Vagina (tissue), 2 donors: ENCODE measurements at regions not wholly inside any gene's neighbourhood (a gene's known extent, or its start where the extent isn't known, plus 50 kb on each side); places are given as distances from the start of the nearest gene placed in this dataset.

Experiments
- DNase-seq, 2 donors: peaks; one replicate each; pipeline ENCODE4 v3.0.0-alpha.2; 2017; ENCODE audit errors: extremely low spot score in 2 of 2
- H3K27ac ChIP-seq: fragments of 200-600 bp; sonication (generic); one replicate; pipeline ENCODE4 v1.5.1; 2019
- H3K27me3 ChIP-seq: fragments of 200-600 bp; sonication (generic); one replicate; pipeline ENCODE4 v1.5.1; 2019
- H3K36me3 ChIP-seq, 2 donors: fragments of 200-600 bp; sonication (generic); one replicate each; pipeline ENCODE4 v1.5.1; 2017 to 2019
- H3K4me1 ChIP-seq: fragments of 200-600 bp; sonication (generic); one replicate; pipeline ENCODE4 v1.5.1; 2019
- H3K4me3 ChIP-seq, 2 donors: fragments of 200-600 bp; sonication (generic); 1 replicate in 1 of 2; 2 replicates in 1 of 2; pipeline ENCODE4 v1.5.1; 2016 to 2019
- H3K9me3 ChIP-seq: fragments of 200-600 bp; sonication (generic); one replicate; pipeline ENCODE4 v1.5.1; 2019
- POLR2A ChIP-seq, 2 donors: fragments of 450-650 bp; IDR thresholded peaks; one replicate each; pipeline ENCODE4 v1.6.1; 2017; ENCODE audit warnings: antibody characterized with exemption in 2 of 2, mild to moderate bottlenecking in 2 of 2, moderate library complexity in 2 of 2
- POLR2AphosphoS5 ChIP-seq, 2 donors: sonication (generic); formaldehyde crosslinking; IDR thresholded peaks; one replicate each; pipeline ENCODE4 v1.9.0; 2017; ENCODE audit warnings: antibody characterized with exemption in 2 of 2, mild to moderate bottlenecking in 2 of 2, low read depth in 1 of 2; ENCODE audit not compliant: insufficient read depth in 1 of 2
- intact Hi-C: fragments of 100-400 bp; cut with DNase I; formaldehyde crosslinking; loops from one replicate; pipeline ENCODE4 v1.15.1; 2023
- TF ChIP-seq, protein P1 (sequence below), 3 experiments: fragments of 450-650 bp in 2 of 3; fragments of 200-600 bp in 1 of 3; sonication (generic) in 1 of 3; IDR thresholded peaks; one replicate each; pipeline ENCODE4 v1.5.1; 2017 to 2019; ENCODE audit warnings: antibody characterized with exemption in 3 of 3, mild to moderate bottlenecking in 2 of 3, moderate library complexity in 2 of 3

GRCh38 chr2:72031346-72032110 lies 116.1 kb downstream of the CYP26B1 start:
- no peaks in the 10 kb centered on the region for H3K4me1 ChIP-seq
- DNase-seq = peak in 1 of 2 donors; percentile 67
- H3K4me3 ChIP-seq = no peak overlapping the region
- no peaks in the 10 kb centered on the region for H3K27me3 ChIP-seq
- intact Hi-C loops = no loop called here
- no peaks in the 10 kb centered on the region for H3K9me3 ChIP-seq
- H3K36me3 ChIP-seq = no peaks in the 10 kb centered on the region
- no peak overlapping the region for H3K27ac ChIP-seq
- TF ChIP-seq, protein P1, sequence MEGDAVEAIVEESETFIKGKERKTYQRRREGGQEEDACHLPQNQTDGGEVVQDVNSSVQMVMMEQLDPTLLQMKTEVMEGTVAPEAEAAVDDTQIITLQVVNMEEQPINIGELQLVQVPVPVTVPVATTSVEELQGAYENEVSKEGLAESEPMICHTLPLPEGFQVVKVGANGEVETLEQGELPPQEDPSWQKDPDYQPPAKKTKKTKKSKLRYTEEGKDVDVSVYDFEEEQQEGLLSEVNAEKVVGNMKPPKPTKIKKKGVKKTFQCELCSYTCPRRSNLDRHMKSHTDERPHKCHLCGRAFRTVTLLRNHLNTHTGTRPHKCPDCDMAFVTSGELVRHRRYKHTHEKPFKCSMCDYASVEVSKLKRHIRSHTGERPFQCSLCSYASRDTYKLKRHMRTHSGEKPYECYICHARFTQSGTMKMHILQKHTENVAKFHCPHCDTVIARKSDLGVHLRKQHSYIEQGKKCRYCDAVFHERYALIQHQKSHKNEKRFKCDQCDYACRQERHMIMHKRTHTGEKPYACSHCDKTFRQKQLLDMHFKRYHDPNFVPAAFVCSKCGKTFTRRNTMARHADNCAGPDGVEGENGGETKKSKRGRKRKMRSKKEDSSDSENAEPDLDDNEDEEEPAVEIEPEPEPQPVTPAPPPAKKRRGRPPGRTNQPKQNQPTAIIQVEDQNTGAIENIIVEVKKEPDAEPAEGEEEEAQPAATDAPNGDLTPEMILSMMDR (IDR thresholded peaks at IDR 0.05) = no peak
- TF ChIP-seq POLR2AphosphoS5 (IDR thresholded peaks at IDR 0.05; ENCODE audit: insufficient read depth in 1 of 2, low read depth in 1 of 2) (no peak), POLR2A (IDR thresholded peaks at IDR 0.05) (no peak)

DNA sequence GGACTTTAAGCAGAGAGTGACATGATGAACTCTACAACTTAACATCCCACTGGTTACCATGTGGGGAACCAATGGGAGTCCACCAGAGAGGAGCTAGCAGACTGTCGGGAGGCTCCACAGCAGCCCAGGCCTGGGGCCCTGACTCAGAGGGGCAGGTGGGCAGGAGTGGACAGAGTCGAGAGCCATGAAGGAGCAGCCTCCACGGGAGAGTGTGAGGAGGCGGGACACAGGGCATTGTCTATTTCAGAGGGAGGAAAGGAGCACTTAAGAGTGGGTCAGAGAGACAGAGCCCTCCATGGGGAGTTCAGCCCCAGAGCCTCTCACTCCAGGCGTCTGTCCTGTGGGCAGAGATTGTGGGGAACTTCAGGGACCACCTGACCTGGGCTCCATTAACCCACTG lies 118.7 kb downstream of the CYP26B1 start:
- no peak overlapping the region for H3K4me3 ChIP-seq
- no peaks in the 10 kb centered on the region for H3K36me3 ChIP-seq
- H3K4me1 ChIP-seq = no peaks in the 10 kb centered on the region
- no peaks in the 10 kb centered on the region for H3K9me3 ChIP-seq
- no peak overlapping the region for H3K27ac ChIP-seq
- H3K27me3 ChIP-seq = no peaks in the 10 kb centered on the region
- peak in 1 of 2 donors; percentile 56 for DNase-seq
- TF ChIP-seq, protein P1 (IDR thresholded peaks at IDR 0.05) = no peak
- no peak for TF ChIP-seq POLR2A (IDR thresholded peaks at IDR 0.05)
- TF ChIP-seq POLR2AphosphoS5 (IDR thresholded peaks at IDR 0.05; ENCODE audit: insufficient read depth in 1 of 2, low read depth in 1 of 2) = no peak
- intact Hi-C loops = no loop called here

- peak in 1 of 2 donors; percentile 67 for DNase-seq
- Histone ChIP-seq H3K9me3 (no peaks in the 10 kb centered on the region), H3K36me3 (no peaks in the 10 kb centered on the region), H3K27me3 (no peaks in the 10 kb centered on the region), H3K4me1 (no peaks in the 10 kb centered on the region), H3K27ac (no peak overlapping the region), H3K4me3 (no peak overlapping the region)
- TF ChIP-seq POLR2AphosphoS5 (IDR thresholded peaks at IDR 0.05; ENCODE audit: insufficient read depth in 1 of 2, low read depth in 1 of 2) (no peak), POLR2A (IDR thresholded peaks at IDR 0.05) (no peak)
- TF ChIP-seq, protein P1 (IDR thresholded peaks at IDR 0.05) = no peak
- intact Hi-C loops = no loop called here
Measured at GRCh38 chr2:72028351-72028995, 119.2 kb downstream of the CYP26B1 start.

DNA sequence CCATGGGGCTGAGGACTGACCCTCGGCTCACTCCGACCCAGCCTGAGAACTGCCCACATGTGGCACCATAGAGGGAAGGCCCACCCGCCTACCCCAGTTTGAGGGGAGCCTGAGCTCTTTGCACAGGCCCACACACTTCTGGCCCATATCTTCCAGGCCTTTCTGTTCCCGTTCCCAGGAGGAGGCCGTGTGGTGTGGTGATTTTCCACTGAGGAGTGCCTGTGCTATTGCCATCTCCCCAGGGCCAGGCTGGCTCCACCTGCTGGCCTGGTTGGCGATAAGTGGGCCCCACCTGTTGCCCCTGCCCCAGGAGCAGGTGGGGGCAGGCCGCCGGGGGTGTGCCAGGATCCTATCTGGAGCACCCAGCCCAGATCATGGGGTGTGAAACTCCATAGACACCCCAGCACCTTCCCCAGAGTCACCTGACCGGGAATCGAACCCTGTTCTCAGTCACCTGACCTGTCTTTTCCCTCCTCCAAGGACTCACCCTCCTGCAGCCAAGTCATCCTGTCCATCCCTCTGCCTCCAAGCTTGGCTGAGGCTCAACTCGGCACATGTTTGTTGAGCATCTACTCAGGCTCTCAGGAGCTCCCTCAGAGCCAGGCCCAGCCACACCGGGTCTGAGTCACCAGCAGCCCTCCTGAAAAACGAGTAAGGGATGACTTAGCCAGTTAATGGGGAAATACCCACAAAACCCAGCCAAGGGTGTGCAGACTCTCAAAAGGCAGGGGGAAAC lies 120.1 kb downstream of the CYP26B1 start:
- Histone ChIP-seq H3K4me1 (no peaks in the 10 kb centered on the region), H3K36me3 (no peaks in the 10 kb centered on the region), H3K27me3 (no peaks in the 10 kb centered on the region), H3K9me3 (no peaks in the 10 kb centered on the region), H3K27ac (no peak overlapping the region), H3K4me3 (no peak overlapping the region)
- peak; percentile 80 to 85 for DNase-seq
- TF ChIP-seq POLR2AphosphoS5 (IDR thresholded peaks at IDR 0.05; ENCODE audit: insufficient read depth in 1 of 2, low read depth in 1 of 2) (no peak), POLR2A (IDR thresholded peaks at IDR 0.05) (no peak)
- TF ChIP-seq, protein P1 (IDR thresholded peaks at IDR 0.05) = no peak
- intact Hi-C loops = no loop called here
